Naive B cell (primary cell): ENCODE measurements at regions not wholly inside any gene's neighbourhood (a gene's known extent, or its start where the extent isn't known, plus 50 kb on each side); places are given as distances from the start of the nearest gene placed in this dataset.
A peak's percentile ranks its signal among the peaks of the same experiment; 100 is the strongest.

Source experiments
- ATAC-seq, 2 donors: fragments of 150-1000 bp; cut with Tn5 transposase; 2 replicates each; pipeline ENCODE4 v1.10.0; 2021; ENCODE audit warnings: low read depth in 2 of 2, mild to moderate bottlenecking in 2 of 2, moderate library complexity in 2 of 2
- DNase-seq: peaks from one replicate; pipeline ENCODE4 v3.0.0; 2022
- H3K27ac Mint-ChIP-seq, 6 donors: one replicate each; pipeline ENCODE4 v1.8.0; 2020 to 2022; ENCODE audit warnings: mild to moderate bottlenecking in 6 of 6, mixed read lengths in 6 of 6, moderate library complexity in 5 of 6, inconsistent platforms in 2 of 6
- H3K27me3 Mint-ChIP-seq, 3 donors: one replicate each; pipeline ENCODE4 v1.8.0; 2021 to 2022; ENCODE audit warnings: mixed read lengths in 3 of 3, mild to moderate bottlenecking in 1 of 3
- H3K36me3 Mint-ChIP-seq, 2 donors: one replicate each; pipeline ENCODE4 v1.8.0; 2020 to 2022; ENCODE audit warnings: mixed read lengths in 2 of 2, inconsistent platforms in 1 of 2, mild to moderate bottlenecking in 1 of 2
- H3K4me1 Mint-ChIP-seq, 3 donors: one replicate each; pipeline ENCODE4 v1.8.0; 2020 to 2022; ENCODE audit warnings: mixed read lengths in 3 of 3, inconsistent platforms in 1 of 3, mild to moderate bottlenecking in 1 of 3, moderate library complexity in 1 of 3
- H3K4me3 Mint-ChIP-seq, 8 donors: one replicate each; pipeline ENCODE4 v1.8.0; 2020 to 2022; ENCODE audit warnings: mild to moderate bottlenecking in 8 of 8, mixed read lengths in 8 of 8, moderate library complexity in 8 of 8, inconsistent platforms in 2 of 8
- H3K9me3 Mint-ChIP-seq, 7 donors: one replicate each; pipeline ENCODE4 v1.8.0; 2020 to 2022; ENCODE audit warnings: mixed read lengths in 7 of 7, mild to moderate bottlenecking in 5 of 7, inconsistent platforms in 2 of 7, moderate library complexity in 1 of 7

- Mint-ChIP-seq H3K27ac (no peak overlapping the region), H3K4me3 (no peak overlapping the region), H3K36me3 (no peaks in the 10 kb centered on the region), H3K27me3 (no peaks in the 10 kb centered on the region), H3K4me1 (peaks cover 5 to 19% (median 18%) of the 10 kb centered on the region in 3 donors), H3K9me3 (no peaks in the 10 kb centered on the region)
- ATAC-seq, result no peak
- no peak for DNase-seq
Measured at GRCh38 chr14:58750321-58751269, 112.8 kb downstream of the DACT1 start.

GRCh38 chr14:58751788-58752187 is 114.0 kb downstream of the DACT1 start:
- no peaks in the 10 kb centered on the region for H3K36me3 Mint-ChIP-seq
- no peak overlapping the region for H3K4me3 Mint-ChIP-seq
- H3K9me3 Mint-ChIP-seq, result no peaks in the 10 kb centered on the region
- H3K27ac Mint-ChIP-seq, result no peak overlapping the region
- DNase-seq (no peak), ATAC-seq (no peak)
- H3K4me1 Mint-ChIP-seq, result peaks cover 5 to 19% (median 18%) of the 10 kb centered on the region in 3 donors
- no peaks in the 10 kb centered on the region for H3K27me3 Mint-ChIP-seq

- H3K27ac Mint-ChIP-seq, result peak overlapping the region in 1 of 6 donors; percentile 88
- H3K36me3 Mint-ChIP-seq, result no peaks in the 10 kb centered on the region
- no peak overlapping the region for H3K4me3 Mint-ChIP-seq
- H3K27me3 Mint-ChIP-seq, result no peaks in the 10 kb centered on the region
- H3K4me1 Mint-ChIP-seq, result peaks cover 5 to 19% (median 18%) of the 10 kb centered on the region in 3 donors
- DNase-seq (no peak), ATAC-seq (no peak)
- H3K9me3 Mint-ChIP-seq, result no peaks in the 10 kb centered on the region
Measured at GRCh38 chr14:58752289-58752688, 114.5 kb downstream of the DACT1 start.

GRCh38 chr14:58752771-58753201 is 115.0 kb downstream of the DACT1 start:
- Mint-ChIP-seq H3K27ac (peak overlapping the region in 4 of 6 donors; percentile 8 to 88 (median 48)), H3K4me1 (peaks cover 5 to 19% (median 18%) of the 10 kb centered on the region in 3 donors), H3K36me3 (no peaks in the 10 kb centered on the region), H3K9me3 (no peaks in the 10 kb centered on the region), H3K4me3 (peak overlapping the region in 4 of 8 donors; percentile 7 to 38 (median 20)), H3K27me3 (no peaks in the 10 kb centered on the region)
- DNase-seq (no peak), ATAC-seq (peak in 1 of 2 donors; percentile 49)

GRCh38 chr14:58755031-58755925 is 117.5 kb downstream of the DACT1 start:
- ATAC-seq, result no peak
- H3K9me3 Mint-ChIP-seq, result no peaks in the 10 kb centered on the region
- no peaks in the 10 kb centered on the region for H3K36me3 Mint-ChIP-seq
- peaks cover 5 to 9% (median 9%) of the 10 kb centered on the region in 3 donors for H3K4me1 Mint-ChIP-seq
- H3K27ac Mint-ChIP-seq, result no peak overlapping the region
- no peak for DNase-seq
- no peak overlapping the region for H3K4me3 Mint-ChIP-seq
- H3K27me3 Mint-ChIP-seq, result no peaks in the 10 kb centered on the region

- no peaks in the 10 kb centered on the region for H3K36me3 Mint-ChIP-seq
- DNase-seq (no peak), ATAC-seq (no peak)
- no peak overlapping the region for H3K27ac Mint-ChIP-seq
- no peaks in the 10 kb centered on the region for H3K4me1 Mint-ChIP-seq
- no peak overlapping the region for H3K4me3 Mint-ChIP-seq
- no peaks in the 10 kb centered on the region for H3K9me3 Mint-ChIP-seq
- H3K27me3 Mint-ChIP-seq, result no peaks in the 10 kb centered on the region
Measured at GRCh38 chr14:58760121-58760520, 122.4 kb downstream of the DACT1 start.

GRCh38 chr14:58762629-58763028 is 124.9 kb downstream of the DACT1 start:
- no peak for ATAC-seq
- no peak overlapping the region for H3K4me3 Mint-ChIP-seq
- H3K36me3 Mint-ChIP-seq, result no peaks in the 10 kb centered on the region
- H3K4me1 Mint-ChIP-seq, result no peaks in the 10 kb centered on the region
- DNase-seq, result no peak
- no peaks in the 10 kb centered on the region for H3K9me3 Mint-ChIP-seq
- H3K27me3 Mint-ChIP-seq, result no peaks in the 10 kb centered on the region
- H3K27ac Mint-ChIP-seq, result no peak overlapping the region

- ATAC-seq (no peak), DNase-seq (no peak)
- Mint-ChIP-seq H3K27me3 (no peaks in the 10 kb centered on the region), H3K36me3 (no peaks in the 10 kb centered on the region), H3K9me3 (no peaks in the 10 kb centered on the region), H3K4me1 (no peaks in the 10 kb centered on the region), H3K27ac (no peak overlapping the region), H3K4me3 (no peak overlapping the region)
Measured at GRCh38 chr14:58763210-58763609, 125.4 kb downstream of the DACT1 start.

- DNase-seq, result no peak
- no peak overlapping the region for H3K27ac Mint-ChIP-seq
- no peaks in the 10 kb centered on the region for H3K4me1 Mint-ChIP-seq
- H3K36me3 Mint-ChIP-seq, result no peaks in the 10 kb centered on the region
- H3K4me3 Mint-ChIP-seq, result no peak overlapping the region
- ATAC-seq, result no peak
- no peaks in the 10 kb centered on the region for H3K27me3 Mint-ChIP-seq
- H3K9me3 Mint-ChIP-seq, result no peaks in the 10 kb centered on the region
Measured at GRCh38 chr14:58765418-58765831, 127.7 kb downstream of the DACT1 start.

- ATAC-seq (no peak), DNase-seq (no peak)
- Mint-ChIP-seq H3K27ac (no peak overlapping the region), H3K36me3 (no peaks in the 10 kb centered on the region), H3K4me3 (no peak overlapping the region), H3K4me1 (no peaks in the 10 kb centered on the region), H3K9me3 (no peaks in the 10 kb centered on the region), H3K27me3 (no peaks in the 10 kb centered on the region)
Measured at GRCh38 chr14:58765843-58766242, 128.1 kb downstream of the DACT1 start.

- DNase-seq, result no peak
- H3K4me1 Mint-ChIP-seq, result no peaks in the 10 kb centered on the region
Measured at GRCh38 chr14:58769011-58769643, 131.4 kb downstream of the DACT1 start.

GRCh38 chr14:58769771-58770170 is 132.0 kb downstream of the DACT1 start:
- H3K4me3 Mint-ChIP-seq, result no peak overlapping the region
- H3K4me1 Mint-ChIP-seq, result no peaks in the 10 kb centered on the region
- ATAC-seq, result no peak
- H3K9me3 Mint-ChIP-seq, result no peaks in the 10 kb centered on the region
- no peaks in the 10 kb centered on the region for H3K36me3 Mint-ChIP-seq
- H3K27ac Mint-ChIP-seq, result peak overlapping the region in 1 of 6 donors; percentile 36
- H3K27me3 Mint-ChIP-seq, result peaks cover 0 to 5% (median 0%) of the 10 kb centered on the region in 3 donors
- no peak for DNase-seq

More at GRCh38 chr14:58769011-58769643, 131.4 kb downstream of the DACT1 start:
- Mint-ChIP-seq H3K27me3 (peaks cover 0 to under 1% (median 0%) of the 10 kb centered on the region in 3 donors), H3K4me3 (no peak overlapping the region), H3K36me3 (no peaks in the 10 kb centered on the region), H3K9me3 (no peaks in the 10 kb centered on the region), H3K27ac (peak overlapping the region in 1 of 6 donors; percentile 36)
- no peak for ATAC-seq

GRCh38 chr14:58770491-58770982 is 132.8 kb downstream of the DACT1 start:
- no peak overlapping the region for H3K27ac Mint-ChIP-seq
- H3K9me3 Mint-ChIP-seq, result no peaks in the 10 kb centered on the region
- ATAC-seq (no peak), DNase-seq (no peak)
- no peaks in the 10 kb centered on the region for H3K4me1 Mint-ChIP-seq
- peaks cover 0 to 5% (median 3%) of the 10 kb centered on the region in 3 donors for H3K27me3 Mint-ChIP-seq
- H3K4me3 Mint-ChIP-seq, result no peak overlapping the region
- no peaks in the 10 kb centered on the region for H3K36me3 Mint-ChIP-seq
